ENCODE measurements at regions not wholly inside any gene's neighbourhood (a gene's known extent, or its start where the extent isn't known, plus 50 kb on each side); places are given as distances from the start of the nearest gene placed in this dataset.
A peak's percentile ranks its signal among the peaks of the same experiment; 100 is the strongest.

- TF ChIP-seq CTCF (IDR thresholded peaks at IDR 0.05; ENCODE audit: low read length) (peak; percentile 21; the same call in 1 of the 2 replicates), EZH2phosphoT487 (IDR thresholded peaks at IDR 0.05; ENCODE audit: low read length) (no peak)
These were observed 131.2 kb upstream of the PLCXD3 start for GRCh38 chr5:41641621-41642020.
